ENCODE measurements at regions not wholly inside any gene's neighbourhood (a gene's known extent, or its start where the extent isn't known, plus 50 kb on each side); places are given as distances from the start of the nearest gene placed in this dataset.

GRCh38 chr11:123357990-123358827, 71.9 kb upstream of the GRAMD1B start:
- H3K4me3 Mint-ChIP-seq, result peak overlapping the region; percentile 69 to 93
- no peaks in the 10 kb centered on the region for H3K79me2 ChIP-seq (ENCODE audit: insufficient read depth, low read length)
- H3K4me1 Mint-ChIP-seq, result peaks cover 28% of the 10 kb centered on the region
- under 1% methylated on average over 46 of the region's 58 CpGs for WGBS (ENCODE audit: insufficient coverage)
- H3K27me3 Mint-ChIP-seq (ENCODE audit: low read depth in 3 of 3), result peaks cover 40 to 58% (median 44%) of the 10 kb centered on the region in 3 donors
- peaks cover 0 to 6% of the 10 kb centered on the region in 2 donors for H3K36me3 Mint-ChIP-seq
- peaks cover 12 to 17% of the 10 kb centered on the region in 2 donors for H3K4me1 ChIP-seq (ENCODE audit: control insufficient read depth in 1 of 2, insufficient read depth in 2 of 2, low read length in 2 of 2)
- no peaks in the 10 kb centered on the region for H3K36me3 ChIP-seq (replicated peaks in 1 of 2; ENCODE audit: control insufficient read depth in 1 of 2, insufficient read depth in 2 of 2, low read length in 2 of 2)
- no peak overlapping the region for H3K9ac ChIP-seq (ENCODE audit: insufficient read depth, low read length, poor library complexity, severe bottlenecking)
- no peak for TF ChIP-seq CTCF (IDR thresholded peaks at IDR 0.05)
- H3K4me2 ChIP-seq (replicated peaks; ENCODE audit: extremely low read depth, low read length, poor library complexity, severe bottlenecking), result peak overlapping the region; percentile 68
- peak overlapping the region in 2 of 3 experiments; percentile 15 to 63 for H3K4me3 ChIP-seq (replicated peaks in 1 of 3; ENCODE audit: low read depth in 2 of 3, low read length in 3 of 3)
- peak overlapping the region; percentile 66 for H2AFZ ChIP-seq (ENCODE audit: insufficient read depth, low read depth, low read length, poor library complexity, severe bottlenecking)
- no peak overlapping the region for H3K27ac ChIP-seq (ENCODE audit: low read depth in 1 of 2, low read length in 2 of 2)
- H3K9me3 ChIP-seq (replicated peaks in 1 of 2; ENCODE audit: control insufficient read depth in 1 of 2, insufficient read depth in 1 of 2, low read length in 2 of 2), result no peaks in the 10 kb centered on the region
- H4K20me1 ChIP-seq (ENCODE audit: insufficient read depth, low read length), result no peaks in the 10 kb centered on the region
- peaks cover 0 to 6% (median 2%) of the 10 kb centered on the region in 7 donors for H3K9me3 Mint-ChIP-seq
- H3K27ac Mint-ChIP-seq, result peak overlapping the region in 1 of 7 donors; percentile 20
- peak in 2 of 3 donors; percentile 3 to 19 for DNase-seq
- intact Hi-C loops (cut with micrococcal nuclease), result no loop called here
- H3K27me3 ChIP-seq (ENCODE audit: control insufficient read depth in 2 of 2, insufficient read depth in 2 of 2, low read length in 2 of 2), result peaks cover 27 to 43% of the 10 kb centered on the region in 2 donors

GRCh38 chr11:123357353-123357989, 72.6 kb upstream of the GRAMD1B start:
- no peak for TF ChIP-seq CTCF (IDR thresholded peaks at IDR 0.05)
- Mint-ChIP-seq H3K4me3 (peak overlapping the region; percentile 3 to 93), H3K27ac (no peak overlapping the region), H3K4me1 (peaks cover 21% of the 10 kb centered on the region), H3K36me3 (peaks cover 0 to 6% of the 10 kb centered on the region in 2 donors), H3K9me3 (peaks cover 0 to 6% (median 2%) of the 10 kb centered on the region in 7 donors), H3K27me3 (ENCODE audit: low read depth in 3 of 3) (peaks cover 38 to 62% (median 44%) of the 10 kb centered on the region in 3 donors)
- Histone ChIP-seq H3K79me2 (ENCODE audit: insufficient read depth, low read length) (no peaks in the 10 kb centered on the region), H3K36me3 (replicated peaks in 1 of 2; ENCODE audit: control insufficient read depth in 1 of 2, insufficient read depth in 2 of 2, low read length in 2 of 2) (no peaks in the 10 kb centered on the region), H3K4me2 (replicated peaks; ENCODE audit: extremely low read depth, low read length, poor library complexity, severe bottlenecking) (no peak overlapping the region), H3K9me3 (replicated peaks in 1 of 2; ENCODE audit: control insufficient read depth in 1 of 2, insufficient read depth in 1 of 2, low read length in 2 of 2) (no peaks in the 10 kb centered on the region), H2AFZ (ENCODE audit: insufficient read depth, low read depth, low read length, poor library complexity, severe bottlenecking) (no peak overlapping the region), H3K27me3 (ENCODE audit: control insufficient read depth in 2 of 2, insufficient read depth in 2 of 2, low read length in 2 of 2) (peaks cover 27 to 43% of the 10 kb centered on the region in 2 donors), H3K4me3 (replicated peaks in 1 of 3; ENCODE audit: low read depth in 2 of 3, low read length in 3 of 3) (no peak overlapping the region), H3K27ac (ENCODE audit: low read depth in 1 of 2, low read length in 2 of 2) (no peak overlapping the region), H3K9ac (ENCODE audit: insufficient read depth, low read length, poor library complexity, severe bottlenecking) (no peak overlapping the region), H4K20me1 (ENCODE audit: insufficient read depth, low read length) (no peaks in the 10 kb centered on the region), H3K4me1 (ENCODE audit: control insufficient read depth in 1 of 2, insufficient read depth in 2 of 2, low read length in 2 of 2) (peaks cover 8 to 11% of the 10 kb centered on the region in 2 donors)
- intact Hi-C loops (cut with micrococcal nuclease), result no loop called here
- no peak for DNase-seq
- whole genome bisulfite sequencing (ENCODE audit: insufficient coverage), result 51% methylated on average over 6 of the region's 9 CpGs

Measured in CD14-positive monocyte (primary cell).